Endothelial cell of umbilical vein (primary cell): ENCODE measurements at regions not wholly inside any gene's neighbourhood (a gene's known extent, or its start where the extent isn't known, plus 50 kb on each side); places are given as distances from the start of the nearest gene placed in this dataset.

Source experiments
- BruUV-seq: library from RNA; stranded (reverse); fragments of 400-500 nt; replicated peaks from 2 replicates; lab custom pipeline; 2021; lab: Mats Ljungman, UMichigan
- CTCF ChIA-PET: fragments of 300-600, 350-600 bp; sonication (Branson Sonifier 250); formaldehyde crosslinking; loops from one replicate; lab custom pipeline; 2021; ENCODE audit warnings: antibody characterized with exemption, inconsistent platforms; lab: Charles Lee
- POLR2A ChIA-PET: fragments of 300-600, 350-600 bp; sonication (Branson Sonifier 250); formaldehyde crosslinking; loops from one replicate; lab custom pipeline; 2021; ENCODE audit warnings: antibody characterized with exemption, inconsistent platforms; lab: Charles Lee
- DNase-seq: peaks from one replicate; pipeline ENCODE4 v3.0.0-alpha.2; 2011; ENCODE audit warnings: low read depth, low spot score
- FAIRE-seq: peaks from 2 replicates; lab custom pipeline; 2011; peaks lifted over from hg19 to GRCh38; lab: Jason Lieb, UNC
- H2AFZ ChIP-seq: 2 replicates; pipeline ENCODE4 v1.6.0; 2012; ENCODE audit warnings: low read depth, low read length, control low read depth, inconsistent platforms
- H3K27ac ChIP-seq: 2 replicates; pipeline ENCODE4 v1.5.1; 2011; ENCODE audit warnings: low read depth, mild to moderate bottlenecking, control low read depth, low read length, moderate library complexity; ENCODE audit not compliant: insufficient read depth
- H3K27me3 ChIP-seq, 2 experiments: 2 replicates each; pipeline versions ENCODE4 v1.6.0 to v1.6.1; 2011; ENCODE audit warnings: low read length in 2 of 2, mixed read lengths in 1 of 2; ENCODE audit not compliant: control insufficient read depth in 2 of 2, insufficient read depth in 2 of 2
- H3K36me3 ChIP-seq, 2 experiments: 2 replicates in 1 of 2; 3 replicates in 1 of 2; pipeline ENCODE4 v1.5.1; 2011; ENCODE audit warnings: low read length in 2 of 2, mild to moderate bottlenecking in 1 of 2, moderate library complexity in 1 of 2; ENCODE audit not compliant: control insufficient read depth in 2 of 2, insufficient read depth in 2 of 2; ENCODE audit errors: extremely low read depth in 1 of 2
- H3K4me1 ChIP-seq: 3 replicates; pipeline ENCODE4 v1.5.1; 2011; ENCODE audit warnings: mild to moderate bottlenecking, low read length; ENCODE audit not compliant: control insufficient read depth, insufficient read depth; ENCODE audit errors: extremely low read depth
- H3K4me2 ChIP-seq: 2 replicates; pipeline ENCODE4 v1.6.1; 2011; ENCODE audit warnings: low read length, control low read depth, mixed read lengths; ENCODE audit not compliant: insufficient read depth
- H3K4me3 ChIP-seq, 3 experiments: fragments of 200-600 bp in 1 of 3; sonication (generic), shearing (Covaris generic) in 1 of 3; replicated peaks in 1 of 3; 2 replicates each; pipeline ENCODE4 v1.5.1; 2011 to 2016; ENCODE audit warnings: control low read depth in 3 of 3, low read length in 3 of 3, mild to moderate bottlenecking in 2 of 3, inconsistent platforms in 1 of 3, low read depth in 1 of 3, moderate library complexity in 1 of 3; ENCODE audit not compliant: insufficient read depth in 1 of 3
- H3K79me2 ChIP-seq: 2 replicates; pipeline ENCODE4 v1.6.0; 2012; ENCODE audit warnings: low read length, inconsistent platforms; ENCODE audit not compliant: control insufficient read depth, insufficient read depth
- H3K9ac ChIP-seq: replicated peaks from 2 replicates; pipeline ENCODE3; 2011; ENCODE audit warnings: low read length, control low read depth; ENCODE audit not compliant: insufficient read depth; ENCODE audit errors: extremely low read depth
- H3K9me1 ChIP-seq: replicated peaks from 3 replicates; pipeline ENCODE4 v1.6.0; 2011; ENCODE audit warnings: mild to moderate bottlenecking, low read length; ENCODE audit not compliant: control insufficient read depth, insufficient read depth; ENCODE audit errors: extremely low read depth
- H3K9me3 ChIP-seq: replicated peaks from 2 replicates; pipeline ENCODE4 v1.5.1; 2012; ENCODE audit warnings: low read length, inconsistent platforms; ENCODE audit not compliant: control insufficient read depth, insufficient read depth
- H4K20me1 ChIP-seq: replicated peaks from 2 replicates; pipeline ENCODE3; 2011; ENCODE audit warnings: mild to moderate bottlenecking, low read length; ENCODE audit not compliant: control insufficient read depth, insufficient read depth; ENCODE audit errors: extremely low read depth
- CTCF ChIP-seq, 2 donors: IDR thresholded peaks; 1 replicate in 1 of 2; 2 replicates in 1 of 2; pipeline ENCODE4 v1.5.1; 2011; ENCODE audit warnings: low read length in 2 of 2, mild to moderate bottlenecking in 2 of 2, moderate library complexity in 2 of 2, control low read depth in 1 of 2, inconsistent platforms in 1 of 2, low read depth in 1 of 2; ENCODE audit not compliant: insufficient read depth in 1 of 2; ENCODE audit errors: extremely low read depth in 1 of 2
- EZH2 ChIP-seq: IDR thresholded peaks from 2 replicates; pipeline ENCODE4 v1.6.1; 2012; ENCODE audit warnings: borderline replicate concordance, low read depth, mild to moderate bottlenecking, moderate library complexity, low read length, inconsistent platforms; ENCODE audit not compliant: severe bottlenecking
- FOS ChIP-seq: IDR thresholded peaks from 2 replicates; pipeline ENCODE4 v1.6.1; 2011; ENCODE audit warnings: mild to moderate bottlenecking, low read length, moderate library complexity, borderline replicate concordance; ENCODE audit not compliant: insufficient read depth
- GATA2 ChIP-seq: IDR thresholded peaks from 2 replicates; pipeline ENCODE4 v1.7.0; 2011; ENCODE audit warnings: low read depth, mild to moderate bottlenecking, moderate library complexity, mixed read lengths, low read length; ENCODE audit not compliant: insufficient read length, insufficient read depth
- JUN ChIP-seq: IDR thresholded peaks from 2 replicates; pipeline ENCODE4 v1.6.1; 2011; ENCODE audit warnings: borderline replicate concordance, low read depth; ENCODE audit not compliant: insufficient read length, insufficient read depth
- MAX ChIP-seq: IDR thresholded peaks from 2 replicates; pipeline ENCODE4 v1.6.1; 2011; ENCODE audit not compliant: insufficient read depth, insufficient read length
- MYC ChIP-seq: IDR thresholded peaks from one replicate; pipeline ENCODE4 v1.6.1; 2011; ENCODE audit warnings: mild to moderate bottlenecking, low read depth, low read length
- POLR2A ChIP-seq: IDR thresholded peaks from 2 replicates; pipeline ENCODE4 v1.6.1; 2012; ENCODE audit warnings: low read depth, mild to moderate bottlenecking, control low read depth, low read length
- POLR2AphosphoS5 ChIP-seq: IDR thresholded peaks from 2 replicates; pipeline ENCODE4 v1.6.1; 2012; ENCODE audit warnings: low read depth, mild to moderate bottlenecking, control low read depth, low read length, moderate library complexity; ENCODE audit not compliant: insufficient read depth
- dilution Hi-C: fragments of 300-500 bp; cut with MboI; formaldehyde crosslinking; loops from one replicate; pipeline ENCODE4 v1.15.0; 2019; ENCODE audit warnings: low sequenced_read_pairs; ENCODE audit not compliant: extremely low pct_ligation_motif_present
- intact Hi-C: fragments of 100-400 bp; cut with micrococcal nuclease; formaldehyde crosslinking; loops from one replicate; pipeline ENCODE4 v1.10.0; 2022

DNA sequence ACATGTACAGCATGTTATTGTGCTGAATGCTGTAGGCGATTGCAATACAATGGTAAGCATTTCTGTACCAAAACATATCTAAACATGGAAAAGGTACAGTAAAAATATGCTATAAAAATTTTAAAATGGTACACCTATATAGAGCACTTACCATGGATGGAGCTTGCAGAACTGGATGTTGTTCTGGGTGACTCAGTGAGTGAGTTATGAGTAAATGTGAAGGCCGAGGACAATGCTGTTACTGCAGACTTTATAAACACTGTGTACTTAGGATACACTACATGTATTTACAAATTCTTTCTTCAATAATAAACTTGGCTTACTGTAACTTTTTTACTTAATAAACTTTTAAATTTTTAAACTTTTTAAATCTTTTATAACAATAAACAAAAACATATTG is 473.4 kb upstream of the UBE2E3 start:
- H3K4me3 ChIP-seq = no peak overlapping the region
- H3K4me2 ChIP-seq = no peak overlapping the region
- TF ChIP-seq FOS (no peak), CTCF (IDR thresholded peaks at IDR 0.05; ENCODE audit: extremely low read depth in 1 of 2, insufficient read depth in 1 of 2, low read depth in 1 of 2, low read length in 2 of 2) (no peak), MAX (no peak), POLR2AphosphoS5 (no peak), EZH2 (no peak), MYC (no peak), POLR2A (no peak), JUN (no peak), GATA2 (no peak)
- no peak overlapping the region for H3K27ac ChIP-seq
- H3K4me1 ChIP-seq = no peaks in the 10 kb centered on the region
- no peak overlapping the region for H3K9ac ChIP-seq
- no peak for FAIRE-seq
- no peaks in the 10 kb centered on the region for H3K27me3 ChIP-seq
- no TSS peak for BruUV-seq
- no peaks in the 10 kb centered on the region for H3K36me3 ChIP-seq
- no peaks in the 10 kb centered on the region for H3K9me3 ChIP-seq
- no peak for DNase-seq
- no peak overlapping the region for H2AFZ ChIP-seq
- H4K20me1 ChIP-seq = no peaks in the 10 kb centered on the region
- intact Hi-C loops (no loop called here), dilution Hi-C loops (no loop called here)
- no peaks in the 10 kb centered on the region for H3K79me2 ChIP-seq
- POLR2A ChIA-PET = no interaction called here
- no peaks in the 10 kb centered on the region for H3K9me1 ChIP-seq
- CTCF ChIA-PET = interaction anchor here (1.3 kb wide), 1 partner anchor 27 kb away, joined by 3 read pairs; no protein-coding TSS in a partner anchor
